HepG2 (cell line): ENCODE measurements at regions not wholly inside any gene's neighbourhood (a gene's known extent, or its start where the extent isn't known, plus 50 kb on each side); places are given as distances from the start of the nearest gene placed in this dataset.

Experiments used
- ESRRA ChIP-seq: sonication (generic); formaldehyde crosslinking; IDR thresholded peaks from 2 replicates; pipeline ENCODE4 v1.5.1; 2020; ENCODE audit warnings: mild to moderate bottlenecking, low read depth, missing genetic modification reagents
- NFIB ChIP-seq: sonication (generic); formaldehyde crosslinking; IDR thresholded peaks from 2 replicates; pipeline ENCODE4 v1.9.0; 2021; ENCODE audit warnings: missing genetic modification reagents, mild to moderate bottlenecking, borderline replicate concordance
- NPAS2 ChIP-seq: sonication (generic); formaldehyde crosslinking; IDR thresholded peaks from 2 replicates; pipeline ENCODE4 v1.8.0; 2022; ENCODE audit warnings: mild to moderate bottlenecking, missing genetic modification reagents, borderline replicate concordance
- PAF1 ChIP-seq: IDR thresholded peaks from 2 replicates; pipeline ENCODE4 v1.6.1; 2016; ENCODE audit warnings: missing genetic modification reagents, missing compliant biosample characterization
- PRPF4 ChIP-seq: fragments of 200-400 bp; formaldehyde crosslinking; IDR thresholded peaks from 2 replicates; pipeline ENCODE4 v1.6.1; 2016; ENCODE audit warnings: low read length, low read depth; ENCODE audit not compliant: poor library complexity, severe bottlenecking
- RBAK ChIP-seq: sonication (generic); formaldehyde crosslinking; IDR thresholded peaks from 2 replicates; pipeline ENCODE4 v1.5.1; 2020; ENCODE audit warnings: mild to moderate bottlenecking, missing genetic modification reagents
- REL ChIP-seq: sonication (generic); formaldehyde crosslinking; conservative IDR thresholded peaks from 2 replicates; pipeline ENCODE4 v1.8.0; 2022; ENCODE audit warnings: mild to moderate bottlenecking, missing genetic modification reagents, moderate library complexity
- SIN3B ChIP-seq: fragments of 150-350 bp; IDR thresholded peaks from 2 replicates; pipeline ENCODE4 v1.6.1; 2014; ENCODE audit warnings: low read length
- SP1 ChIP-seq, 2 experiments: fragments of 450-650 bp in 1 of 2; sonication (generic) in 1 of 2; formaldehyde crosslinking in 1 of 2; IDR thresholded peaks; 2 replicates each; pipeline versions ENCODE4 v1.4.0 to v1.6.1; 2016 to 2020; ENCODE audit warnings: missing genetic modification reagents in 1 of 2
- ZBTB20 ChIP-seq: sonication (generic); formaldehyde crosslinking; IDR thresholded peaks from 2 replicates; pipeline ENCODE4 v1.8.1; 2023; ENCODE audit warnings: missing genetic modification reagents, low read depth, mild to moderate bottlenecking, borderline replicate concordance
- ZFP36L1 ChIP-seq: sonication (generic); formaldehyde crosslinking; IDR thresholded peaks from 2 replicates; pipeline ENCODE4 v1.8.0; 2022; ENCODE audit warnings: mild to moderate bottlenecking, missing genetic modification reagents, moderate library complexity
- ZNF224 ChIP-seq: sonication (generic); formaldehyde crosslinking; IDR thresholded peaks from 2 replicates; pipeline ENCODE4 v1.5.0; 2020; ENCODE audit warnings: mild to moderate bottlenecking, missing genetic modification reagents
- ZNF232 ChIP-seq: sonication (generic); formaldehyde crosslinking; IDR thresholded peaks from 2 replicates; pipeline ENCODE4 v1.4.0; 2020; ENCODE audit warnings: missing genetic modification reagents, borderline replicate concordance
- ZNF251 ChIP-seq: sonication (generic); formaldehyde crosslinking; IDR thresholded peaks from 2 replicates; pipeline ENCODE4 v1.9.0; 2021; ENCODE audit warnings: mild to moderate bottlenecking, missing genetic modification reagents
- ZNF441 ChIP-seq: sonication (generic); formaldehyde crosslinking; IDR thresholded peaks from 2 replicates; pipeline ENCODE4 v1.7.0; 2021; ENCODE audit warnings: missing genetic modification reagents, borderline replicate concordance
- ZNF550 ChIP-seq: sonication (generic); formaldehyde crosslinking; IDR thresholded peaks from 2 replicates; pipeline ENCODE4 v1.4.0; 2020; ENCODE audit warnings: mild to moderate bottlenecking, missing genetic modification reagents, borderline replicate concordance
- ZNF75D ChIP-seq: sonication (generic); formaldehyde crosslinking; IDR thresholded peaks from 2 replicates; pipeline ENCODE4 v1.8.1; 2023; ENCODE audit warnings: missing genetic modification reagents, mild to moderate bottlenecking, borderline replicate concordance
- ZNF850 ChIP-seq: sonication (generic); formaldehyde crosslinking; conservative IDR thresholded peaks from 2 replicates; pipeline ENCODE4 v1.9.0; 2021; ENCODE audit warnings: mild to moderate bottlenecking, missing genetic modification reagents
- ZSCAN12 ChIP-seq: sonication (generic); formaldehyde crosslinking; IDR thresholded peaks from 2 replicates; pipeline ENCODE4 v1.9.0; 2021; ENCODE audit warnings: mild to moderate bottlenecking, missing genetic modification reagents
- TF ChIP-seq, protein P1 (sequence below): sonication (generic); formaldehyde crosslinking; IDR thresholded peaks from 2 replicates; pipeline ENCODE4 v1.9.0; 2022; ENCODE audit warnings: low read depth, missing genetic modification reagents
- TF ChIP-seq, protein P2 (sequence below): sonication (generic); formaldehyde crosslinking; IDR thresholded peaks from 2 replicates; pipeline ENCODE4 v1.8.1; 2023; ENCODE audit warnings: mild to moderate bottlenecking, missing genetic modification reagents
- TF ChIP-seq, protein P3 (sequence below): sonication (generic); formaldehyde crosslinking; IDR thresholded peaks from 2 replicates; pipeline ENCODE4 v1.8.1; 2023; ENCODE audit warnings: mild to moderate bottlenecking, moderate library complexity, missing genetic modification reagents
- TF ChIP-seq, protein P4 (sequence below): sonication (generic); formaldehyde crosslinking; IDR thresholded peaks from 2 replicates; pipeline ENCODE4 v1.4.0; 2020; ENCODE audit warnings: missing genetic modification reagents, mild to moderate bottlenecking, borderline replicate concordance

GRCh38 chr16:48447940-48448536 lies 62.8 kb upstream of the SIAH1 start (continued):
- TF ChIP-seq, protein P1, sequence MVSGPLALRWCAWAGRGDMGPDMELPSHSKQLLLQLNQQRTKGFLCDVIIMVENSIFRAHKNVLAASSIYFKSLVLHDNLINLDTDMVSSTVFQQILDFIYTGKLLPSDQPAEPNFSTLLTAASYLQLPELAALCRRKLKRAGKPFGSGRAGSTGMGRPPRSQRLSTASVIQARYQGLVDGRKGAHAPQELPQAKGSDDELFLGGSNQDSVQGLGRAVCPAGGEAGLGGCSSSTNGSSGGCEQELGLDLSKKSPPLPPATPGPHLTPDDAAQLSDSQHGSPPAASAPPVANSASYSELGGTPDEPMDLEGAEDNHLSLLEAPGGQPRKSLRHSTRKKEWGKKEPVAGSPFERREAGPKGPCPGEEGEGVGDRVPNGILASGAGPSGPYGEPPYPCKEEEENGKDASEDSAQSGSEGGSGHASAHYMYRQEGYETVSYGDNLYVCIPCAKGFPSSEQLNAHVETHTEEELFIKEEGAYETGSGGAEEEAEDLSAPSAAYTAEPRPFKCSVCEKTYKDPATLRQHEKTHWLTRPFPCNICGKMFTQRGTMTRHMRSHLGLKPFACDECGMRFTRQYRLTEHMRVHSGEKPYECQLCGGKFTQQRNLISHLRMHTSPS (CRISPR knock-in tag) = no peak
- no peak for TF ChIP-seq ZNF550 (CRISPR knock-in tag)
- TF ChIP-seq ZNF224 (CRISPR knock-in tag) = no peak
- no peak for TF ChIP-seq ZSCAN12 (CRISPR knock-in tag)
- TF ChIP-seq PAF1 (CRISPR knock-in tag) = no peak
- TF ChIP-seq RBAK (CRISPR knock-in tag) = no peak
- no peak for TF ChIP-seq ZNF251 (CRISPR knock-in tag)
- TF ChIP-seq PRPF4 = no peak
- TF ChIP-seq SP1 (IDR thresholded peaks at IDR 0.05) = no peak
- no peak for TF ChIP-seq SP1 (CRISPR knock-in tag; IDR thresholded peaks at IDR 0.05)
- TF ChIP-seq ZNF850 = no peak
- TF ChIP-seq ZNF75D (CRISPR knock-in tag) = no peak
- TF ChIP-seq ZFP36L1 (CRISPR knock-in tag) = no peak
- TF ChIP-seq ESRRA (CRISPR knock-in tag) = no peak
- no peak for TF ChIP-seq REL (CRISPR knock-in tag)
- 0 out of 2 replicates have a peak, but pooled peaks have one; percentile 33 for TF ChIP-seq ZNF441 (CRISPR knock-in tag)
- TF ChIP-seq NPAS2 (CRISPR knock-in tag) = no peak
- TF ChIP-seq SIN3B = no peak
- 0 out of 2 replicates have a peak, but pooled peaks have one; percentile 51 for TF ChIP-seq NFIB (CRISPR knock-in tag)
- TF ChIP-seq ZBTB20 (CRISPR knock-in tag) = peak; percentile 96; the same call in 1 of the 2 replicates
- peak; percentile 54; the same call in 1 of the 2 replicates for TF ChIP-seq ZNF232
- TF ChIP-seq, protein P2, sequence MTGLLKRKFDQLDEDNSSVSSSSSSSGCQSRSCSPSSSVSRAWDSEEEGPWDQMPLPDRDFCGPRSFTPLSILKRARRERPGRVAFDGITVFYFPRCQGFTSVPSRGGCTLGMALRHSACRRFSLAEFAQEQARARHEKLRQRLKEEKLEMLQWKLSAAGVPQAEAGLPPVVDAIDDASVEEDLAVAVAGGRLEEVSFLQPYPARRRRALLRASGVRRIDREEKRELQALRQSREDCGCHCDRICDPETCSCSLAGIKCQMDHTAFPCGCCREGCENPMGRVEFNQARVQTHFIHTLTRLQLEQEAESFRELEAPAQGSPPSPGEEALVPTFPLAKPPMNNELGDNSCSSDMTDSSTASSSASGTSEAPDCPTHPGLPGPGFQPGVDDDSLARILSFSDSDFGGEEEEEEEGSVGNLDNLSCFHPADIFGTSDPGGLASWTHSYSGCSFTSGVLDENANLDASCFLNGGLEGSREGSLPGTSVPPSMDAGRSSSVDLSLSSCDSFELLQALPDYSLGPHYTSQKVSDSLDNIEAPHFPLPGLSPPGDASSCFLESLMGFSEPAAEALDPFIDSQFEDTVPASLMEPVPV (CRISPR knock-in tag) = no peak
- TF ChIP-seq, protein P3, sequence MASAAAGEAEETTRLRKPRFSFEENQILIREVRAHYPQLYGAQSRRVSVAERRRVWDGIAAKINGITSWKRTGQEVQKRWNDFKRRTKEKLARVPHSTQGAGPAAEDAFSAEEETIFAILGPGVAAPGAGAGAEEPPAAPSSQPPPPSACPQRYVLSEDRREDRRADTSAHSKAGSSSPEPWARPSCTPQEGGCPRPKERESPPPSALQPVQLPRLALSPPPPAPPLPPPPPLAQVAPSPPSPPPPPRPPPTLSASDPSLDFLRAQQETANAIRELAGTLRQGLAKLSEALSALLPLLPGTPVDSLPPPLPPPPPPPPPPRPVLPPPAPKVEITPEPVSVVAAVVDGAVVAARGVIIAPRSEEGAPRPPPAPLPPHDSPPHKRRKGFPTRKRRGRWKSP = no peak
- TF ChIP-seq, protein P4, sequence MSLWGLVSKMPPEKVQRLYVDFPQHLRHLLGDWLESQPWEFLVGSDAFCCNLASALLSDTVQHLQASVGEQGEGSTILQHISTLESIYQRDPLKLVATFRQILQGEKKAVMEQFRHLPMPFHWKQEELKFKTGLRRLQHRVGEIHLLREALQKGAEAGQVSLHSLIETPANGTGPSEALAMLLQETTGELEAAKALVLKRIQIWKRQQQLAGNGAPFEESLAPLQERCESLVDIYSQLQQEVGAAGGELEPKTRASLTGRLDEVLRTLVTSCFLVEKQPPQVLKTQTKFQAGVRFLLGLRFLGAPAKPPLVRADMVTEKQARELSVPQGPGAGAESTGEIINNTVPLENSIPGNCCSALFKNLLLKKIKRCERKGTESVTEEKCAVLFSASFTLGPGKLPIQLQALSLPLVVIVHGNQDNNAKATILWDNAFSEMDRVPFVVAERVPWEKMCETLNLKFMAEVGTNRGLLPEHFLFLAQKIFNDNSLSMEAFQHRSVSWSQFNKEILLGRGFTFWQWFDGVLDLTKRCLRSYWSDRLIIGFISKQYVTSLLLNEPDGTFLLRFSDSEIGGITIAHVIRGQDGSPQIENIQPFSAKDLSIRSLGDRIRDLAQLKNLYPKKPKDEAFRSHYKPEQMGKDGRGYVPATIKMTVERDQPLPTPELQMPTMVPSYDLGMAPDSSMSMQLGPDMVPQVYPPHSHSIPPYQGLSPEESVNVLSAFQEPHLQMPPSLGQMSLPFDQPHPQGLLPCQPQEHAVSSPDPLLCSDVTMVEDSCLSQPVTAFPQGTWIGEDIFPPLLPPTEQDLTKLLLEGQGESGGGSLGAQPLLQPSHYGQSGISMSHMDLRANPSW (CRISPR knock-in tag) = no peak
